Colonic mucosa (tissue), 4 donors: ENCODE measurements at regions not wholly inside any gene's neighbourhood (a gene's known extent, or its start where the extent isn't known, plus 50 kb on each side); places are given as distances from the start of the nearest gene placed in this dataset.
A peak's percentile ranks its signal among the peaks of the same experiment; 100 is the strongest.

Experiments used
- DNase-seq: peaks from one replicate; pipeline ENCODE4 v3.0.0-alpha.2; 2020
- H3K27ac ChIP-seq: fragments of 200-600 bp; one replicate; pipeline ENCODE4 v1.8.0; 2021
- H3K27me3 ChIP-seq: fragments of 200-600 bp; one replicate; pipeline ENCODE4 v1.8.0; 2021
- H3K36me3 ChIP-seq: fragments of 200-600 bp; one replicate; pipeline ENCODE4 v1.8.0; 2021
- H3K4me1 ChIP-seq: fragments of 200-600 bp; one replicate; pipeline ENCODE4 v1.8.0; 2021; ENCODE audit warnings: mild to moderate bottlenecking
- H3K4me3 ChIP-seq: fragments of 200-600 bp; one replicate; pipeline ENCODE4 v1.8.0; 2021
- H3K9ac ChIP-seq, 2 donors: one replicate each; pipeline ENCODE4 v1.7.0; 2013; ENCODE audit warnings: control low read depth in 2 of 2, low read depth in 2 of 2, low read length in 2 of 2
- H3K9me3 ChIP-seq: fragments of 200-600 bp; one replicate; pipeline ENCODE4 v1.8.0; 2021
- CTCF ChIP-seq: fragments of 200-600 bp; IDR thresholded peaks from one replicate; pipeline ENCODE4 v1.8.0; 2022; ENCODE audit warnings: antibody characterized with exemption, mild to moderate bottlenecking
- intact Hi-C: fragments of 100-400 bp; cut with DNase I; formaldehyde crosslinking; loops from one replicate; pipeline ENCODE4 v1.14.1; 2022
- donor health status: healthy.
- donor health status: DM: no; HTN: no; CAD: no.
- donor health status: DM: no; HTN: no; CAD: no.

- DNase-seq: no peak
- intact Hi-C loops: no loop called here
Observed at GRCh38 chr2:120571015-120571728, 164.5 kb upstream of the GLI2 start.

GRCh38 chr2:120572226-120572625 is 163.4 kb upstream of the GLI2 start:
- TF ChIP-seq CTCF: no peak
- intact Hi-C loops: no loop called here
- Histone ChIP-seq H3K36me3 (no peaks in the 10 kb centered on the region), H3K4me1 (no peaks in the 10 kb centered on the region), H3K9ac (no peak overlapping the region), H3K4me3 (no peak overlapping the region), H3K27me3 (no peaks in the 10 kb centered on the region), H3K27ac (no peak overlapping the region), H3K9me3 (no peaks in the 10 kb centered on the region)
- DNase-seq: no peak

More at GRCh38 chr2:120571015-120571728, 164.5 kb upstream of the GLI2 start:
- no peak overlapping the region for H3K4me3 ChIP-seq
- H3K27me3 ChIP-seq: no peaks in the 10 kb centered on the region
- no peak overlapping the region for H3K9ac ChIP-seq
- TF ChIP-seq CTCF: no peak
- no peaks in the 10 kb centered on the region for H3K36me3 ChIP-seq
- H3K9me3 ChIP-seq: no peaks in the 10 kb centered on the region
- no peaks in the 10 kb centered on the region for H3K4me1 ChIP-seq
- H3K27ac ChIP-seq: no peak overlapping the region

GRCh38 chr2:120574620-120575019 is 161.0 kb upstream of the GLI2 start:
- Histone ChIP-seq H3K27me3 (no peaks in the 10 kb centered on the region), H3K36me3 (no peaks in the 10 kb centered on the region), H3K9ac (no peak overlapping the region), H3K4me1 (no peaks in the 10 kb centered on the region), H3K9me3 (no peaks in the 10 kb centered on the region), H3K27ac (no peak overlapping the region), H3K4me3 (no peak overlapping the region)
- TF ChIP-seq CTCF: no peak
- intact Hi-C loops: no loop called here
- DNase-seq: no peak

GRCh38 chr2:120575966-120576365 is 159.7 kb upstream of the GLI2 start:
- DNase-seq: no peak
- Histone ChIP-seq H3K27me3 (no peaks in the 10 kb centered on the region), H3K9me3 (no peaks in the 10 kb centered on the region), H3K27ac (no peak overlapping the region), H3K9ac (no peak overlapping the region), H3K36me3 (no peaks in the 10 kb centered on the region), H3K4me3 (no peak overlapping the region), H3K4me1 (no peaks in the 10 kb centered on the region)
- no peak for TF ChIP-seq CTCF
- intact Hi-C loops: no loop called here

GRCh38 chr2:120576509-120577474 is 158.9 kb upstream of the GLI2 start:
- intact Hi-C loops: no loop called here
- Histone ChIP-seq H3K4me3 (peak overlapping the region; percentile 0), H3K36me3 (no peaks in the 10 kb centered on the region), H3K9ac (peak overlapping the region in 1 of 2 donors; percentile 24), H3K27me3 (no peaks in the 10 kb centered on the region), H3K27ac (no peak overlapping the region), H3K9me3 (no peaks in the 10 kb centered on the region), H3K4me1 (no peaks in the 10 kb centered on the region)
- peak; percentile 37 for DNase-seq
- no peak for TF ChIP-seq CTCF
